HEK293T (cell line): ENCODE measurements at regions not wholly inside any gene's neighbourhood (a gene's known extent, or its start where the extent isn't known, plus 50 kb on each side); places are given as distances from the start of the nearest gene placed in this dataset.

Experiments used
- CTCF ChIA-PET: fragments of 350-600 bp; formaldehyde crosslinking; extraction: SDS; loops from one replicate; lab custom pipeline; 2021; ENCODE audit warnings: antibody characterized with exemption, inconsistent platforms; lab: Yijun Ruan, JAX
- POLR2A ChIA-PET: fragments of 350-600 bp; formaldehyde crosslinking; extraction: SDS; loops from one replicate; lab custom pipeline; 2020; ENCODE audit warnings: antibody characterized with exemption, inconsistent platforms; lab: Yijun Ruan, JAX
- DNase-seq: peaks from one replicate; pipeline ENCODE4 v3.0.0; 2012; ENCODE audit warnings: mixed read lengths; ENCODE audit errors: extremely low spot score
- ARNT ChIP-seq: fragments of 450-650 bp; IDR thresholded peaks from 2 replicates; pipeline ENCODE4 v1.6.1; 2017; ENCODE audit warnings: mild to moderate bottlenecking
- BHLHE40 ChIP-seq: fragments of 450-650 bp; IDR thresholded peaks from 2 replicates; pipeline ENCODE4 v1.6.1; 2016; ENCODE audit warnings: mild to moderate bottlenecking, moderate library complexity, borderline replicate concordance
- CTBP1 ChIP-seq: fragments of 450-650 bp; IDR thresholded peaks from 2 replicates; pipeline ENCODE4 v1.6.1; 2016; ENCODE audit warnings: borderline replicate concordance
- ELF4 ChIP-seq: fragments of 450-650 bp; IDR thresholded peaks from 2 replicates; pipeline ENCODE4 v1.6.1; 2017; ENCODE audit warnings: antibody characterized with exemption
- FOXA1 ChIP-seq: fragments of 450-650 bp; IDR thresholded peaks from 2 replicates; pipeline ENCODE4 v1.6.1; 2016; ENCODE audit warnings: mild to moderate bottlenecking
- FOXK2 ChIP-seq: fragments of 450-650 bp; IDR thresholded peaks from 2 replicates; pipeline ENCODE4 v1.6.1; 2016; ENCODE audit warnings: mild to moderate bottlenecking
- FOXM1 ChIP-seq: fragments of 450-650 bp; IDR thresholded peaks from 2 replicates; pipeline ENCODE4 v1.6.1; 2017; ENCODE audit warnings: mild to moderate bottlenecking, borderline replicate concordance
- HDGF ChIP-seq: fragments of 450-650 bp; IDR thresholded peaks from 2 replicates; pipeline ENCODE4 v1.6.1; 2017; ENCODE audit warnings: antibody characterized with exemption, borderline replicate concordance
- L3MBTL2 ChIP-seq: fragments of 450-650 bp; conservative IDR thresholded peaks from 2 replicates; pipeline ENCODE4 v1.6.1; 2016; ENCODE audit warnings: mild to moderate bottlenecking
- LEF1 ChIP-seq: fragments of 450-650 bp; IDR thresholded peaks from 2 replicates; pipeline ENCODE4 v1.6.1; 2017; ENCODE audit warnings: mild to moderate bottlenecking, borderline replicate concordance
- NFRKB ChIP-seq: fragments of 450-650 bp; IDR thresholded peaks from 2 replicates; pipeline ENCODE4 v1.6.1; 2016; ENCODE audit warnings: mild to moderate bottlenecking, moderate library complexity
- SP1 ChIP-seq: fragments of 450-650 bp; IDR thresholded peaks from 2 replicates; pipeline ENCODE4 v1.6.1; 2017
- SUZ12 ChIP-seq: fragments of 450-650 bp; IDR thresholded peaks from 2 replicates; pipeline ENCODE4 v1.6.1; 2016; ENCODE audit warnings: mild to moderate bottlenecking
- TARDBP ChIP-seq: fragments of 450-650 bp; IDR thresholded peaks from 2 replicates; pipeline ENCODE4 v1.6.1; 2016
- ZNF384 ChIP-seq: fragments of 450-650 bp; IDR thresholded peaks from 2 replicates; pipeline ENCODE4 v1.6.1; 2016
- TF ChIP-seq, protein P1 (sequence below): fragments of 450-650 bp; IDR thresholded peaks from 2 replicates; pipeline ENCODE4 v1.6.1; 2016

DNA sequence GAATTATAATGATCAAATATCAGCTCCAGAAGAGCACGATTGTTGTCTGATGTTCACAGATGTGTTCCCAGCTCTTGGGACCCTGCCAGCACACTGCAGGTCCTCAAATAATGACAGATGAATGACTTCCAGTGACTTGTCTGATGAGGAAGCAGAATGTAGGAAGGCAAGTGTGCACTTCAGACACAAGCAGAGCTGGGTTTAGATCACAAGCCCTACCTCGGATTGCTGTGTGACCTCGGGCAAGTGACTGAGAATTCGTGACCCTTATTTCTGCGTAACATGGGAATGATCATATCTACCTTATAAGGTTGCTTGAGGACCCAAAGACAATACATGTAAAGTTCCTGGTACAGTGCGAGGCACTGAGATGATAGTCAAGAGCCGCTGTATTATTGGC, 182.2 kb downstream of the ABCC12 start:
- DNase-seq, result no peak
- CTCF ChIA-PET, result no interaction called here
- POLR2A ChIA-PET, result no interaction called here
- TF ChIP-seq BHLHE40 (no peak), FOXM1 (no peak), CTBP1 (no peak), SUZ12 (no peak), HDGF (no peak), L3MBTL2 (no peak), NFRKB (no peak), ARNT (no peak), LEF1 (no peak), ZNF384 (no peak), SP1 (no peak), FOXK2 (no peak), TARDBP (no peak), FOXA1 (no peak), ELF4 (no peak)
- TF ChIP-seq, protein P1, sequence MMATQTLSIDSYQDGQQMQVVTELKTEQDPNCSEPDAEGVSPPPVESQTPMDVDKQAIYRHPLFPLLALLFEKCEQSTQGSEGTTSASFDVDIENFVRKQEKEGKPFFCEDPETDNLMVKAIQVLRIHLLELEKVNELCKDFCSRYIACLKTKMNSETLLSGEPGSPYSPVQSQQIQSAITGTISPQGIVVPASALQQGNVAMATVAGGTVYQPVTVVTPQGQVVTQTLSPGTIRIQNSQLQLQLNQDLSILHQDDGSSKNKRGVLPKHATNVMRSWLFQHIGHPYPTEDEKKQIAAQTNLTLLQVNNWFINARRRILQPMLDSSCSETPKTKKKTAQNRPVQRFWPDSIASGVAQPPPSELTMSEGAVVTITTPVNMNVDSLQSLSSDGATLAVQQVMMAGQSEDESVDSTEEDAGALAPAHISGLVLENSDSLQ, result no peak

DNA sequence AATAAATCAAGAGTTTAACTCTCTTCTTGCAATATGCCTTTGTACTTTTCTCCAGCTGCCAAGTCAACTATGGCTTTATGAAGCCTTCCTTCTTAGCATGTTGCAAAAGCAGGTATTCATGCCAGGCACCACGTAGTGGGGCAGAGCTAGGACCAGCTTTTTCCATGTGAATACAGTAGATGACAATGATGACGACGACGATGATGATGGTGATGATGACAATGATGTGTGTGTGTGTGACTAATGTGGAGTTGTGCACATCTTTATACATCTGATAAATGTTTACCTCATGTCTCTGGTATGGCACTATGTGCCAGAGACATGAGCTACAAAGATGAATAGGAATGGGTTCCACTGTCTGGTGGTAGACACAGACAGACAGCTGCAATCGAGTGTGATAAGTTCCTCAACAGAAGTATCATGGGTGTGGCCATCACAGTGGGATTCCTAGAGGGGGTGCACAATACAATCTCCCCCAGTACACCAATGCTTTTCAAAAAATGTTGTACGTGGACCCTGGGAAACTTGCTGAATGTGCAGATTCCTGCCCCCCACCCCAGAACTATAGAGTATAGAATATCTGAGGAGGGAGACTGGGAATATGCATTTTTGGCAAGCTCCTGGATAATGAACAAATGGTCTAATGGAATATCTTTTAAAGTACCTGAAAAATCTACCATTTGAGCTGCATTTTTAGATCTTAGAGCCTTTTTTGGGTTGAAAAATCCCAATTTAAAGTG, 183.4 kb downstream of the ABCC12 start:
- TF ChIP-seq FOXA1 (no peak), TARDBP (no peak), CTBP1 (no peak), LEF1 (no peak), ZNF384 (no peak), ARNT (no peak), FOXM1 (no peak), L3MBTL2 (no peak), BHLHE40 (no peak), SUZ12 (no peak), ELF4 (no peak), NFRKB (no peak), SP1 (no peak), HDGF (no peak)
- TF ChIP-seq, protein P1, result no peak
- ChIA-PET CTCF (no interaction called here), POLR2A (no interaction called here)
- no peak for DNase-seq

DNA sequence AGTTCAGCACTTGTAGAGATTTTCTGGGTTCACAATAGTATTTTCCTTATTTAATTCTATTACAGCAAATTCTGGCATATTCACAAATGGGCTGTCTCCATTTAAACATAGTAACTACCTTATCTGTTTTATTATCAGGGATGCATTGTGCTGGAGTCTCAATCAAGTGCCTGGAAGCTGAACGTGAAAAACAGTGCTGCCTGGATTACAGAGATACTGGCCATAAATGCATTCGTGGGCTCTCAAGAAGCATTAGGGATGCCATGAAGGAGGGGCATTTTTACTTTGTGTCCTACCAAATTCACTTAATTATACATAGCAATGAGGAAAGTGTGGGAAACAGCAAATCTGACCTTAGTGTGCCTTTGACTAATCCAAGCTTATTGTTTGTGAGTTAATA, 184.6 kb downstream of the ABCC12 start:
- ChIA-PET POLR2A (no interaction called here), CTCF (no interaction called here)
- no peak for DNase-seq
- TF ChIP-seq BHLHE40 (no peak), SP1 (no peak), TARDBP (no peak), CTBP1 (no peak), HDGF (no peak), ARNT (no peak), L3MBTL2 (no peak), ELF4 (no peak), SUZ12 (no peak), ZNF384 (no peak), FOXM1 (no peak), LEF1 (no peak), FOXK2 (no peak), FOXA1 (no peak), NFRKB (no peak)
- TF ChIP-seq, protein P1, result no peak

DNA sequence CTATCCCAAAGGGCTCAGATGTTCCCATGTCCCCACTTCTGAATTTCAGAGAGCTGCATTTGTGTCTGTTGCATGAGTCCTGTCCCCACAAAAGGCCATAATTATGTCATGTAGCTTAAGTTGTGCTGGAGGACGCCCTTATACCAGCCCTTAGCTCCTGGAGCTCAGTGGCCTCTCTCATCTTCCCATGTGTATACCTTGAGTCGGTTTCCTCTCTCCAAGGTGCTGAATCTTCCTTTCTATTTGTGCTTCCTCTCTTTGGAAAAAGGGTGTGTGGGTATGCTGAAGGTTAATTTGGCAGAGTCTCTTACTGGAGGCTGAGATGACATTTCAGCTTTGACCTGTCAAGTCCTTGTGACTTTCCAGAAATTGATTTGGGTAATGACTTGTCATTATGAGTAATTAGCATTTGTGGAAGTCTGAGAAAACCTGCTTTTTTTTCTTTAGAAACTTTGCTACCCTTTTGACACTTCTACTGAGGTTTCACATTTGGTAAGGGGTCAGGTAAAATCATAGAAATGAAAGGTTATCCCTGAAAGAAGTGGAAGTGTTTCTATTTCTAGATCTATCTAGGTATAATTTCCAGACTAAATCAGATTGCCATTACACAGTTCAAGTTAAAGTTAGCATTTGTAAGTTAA, 185.4 kb downstream of the ABCC12 start:
- CTCF ChIA-PET, result no interaction called here
- POLR2A ChIA-PET, result no interaction called here
- TF ChIP-seq NFRKB, result no peak
- no peak for TF ChIP-seq ELF4
- no peak for TF ChIP-seq FOXA1
- no peak for TF ChIP-seq L3MBTL2
- TF ChIP-seq FOXM1, result no peak
- no peak for TF ChIP-seq SUZ12
- TF ChIP-seq BHLHE40, result no peak
- TF ChIP-seq ARNT, result no peak
- no peak for TF ChIP-seq SP1
- TF ChIP-seq TARDBP, result no peak
- no peak for TF ChIP-seq FOXK2
- TF ChIP-seq ZNF384, result no peak
- TF ChIP-seq LEF1, result no peak
- TF ChIP-seq HDGF, result no peak
- TF ChIP-seq CTBP1, result no peak
- TF ChIP-seq, protein P1, result no peak
- peak; percentile 22 for DNase-seq

DNA sequence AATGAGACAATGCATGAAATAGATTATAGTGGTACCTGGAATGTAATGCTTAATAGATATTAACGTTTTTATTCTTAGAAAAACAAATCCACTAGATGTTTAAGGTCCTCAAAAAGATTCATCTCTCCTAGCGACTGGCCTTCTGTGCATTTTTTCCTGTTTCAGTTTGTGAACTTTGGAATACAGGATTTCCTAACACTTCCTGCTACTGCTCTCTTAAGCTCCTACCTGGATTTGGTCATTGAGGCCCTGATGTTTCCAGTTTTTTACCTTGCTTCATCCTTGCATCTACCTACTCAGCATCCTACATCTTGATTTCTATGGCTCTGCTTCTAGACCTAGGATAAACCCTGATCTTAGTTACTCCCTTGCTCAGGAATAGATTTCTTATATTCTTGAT, 188.4 kb downstream of the ABCC12 start:
- ChIA-PET CTCF (no interaction called here), POLR2A (no interaction called here)

More for the DNA sequence above, 188.4 kb downstream of the ABCC12 start:
- no peak for DNase-seq
- TF ChIP-seq CTBP1 (no peak), TARDBP (no peak), LEF1 (no peak), ZNF384 (no peak), ELF4 (no peak), NFRKB (no peak), ARNT (no peak), L3MBTL2 (no peak), SUZ12 (no peak), FOXA1 (no peak), SP1 (no peak), FOXK2 (no peak), FOXM1 (no peak), HDGF (no peak), BHLHE40 (no peak)
- TF ChIP-seq, protein P1, result no peak
